H1 (cell line): ENCODE measurements at regions not wholly inside any gene's neighbourhood (a gene's known extent, or its start where the extent isn't known, plus 50 kb on each side); places are given as distances from the start of the nearest gene placed in this dataset.

ENCODE experiments used
- CTCF ChIA-PET: fragments of 300-600 bp; sonication (Branson Sonifier 250); formaldehyde crosslinking; loops from one replicate; lab custom pipeline; 2021; ENCODE audit not compliant: partially characterized antibody; lab: Charles Lee
- POLR2A ChIA-PET: fragments of 300-600 bp; sonication (Branson Sonifier 250); formaldehyde crosslinking; loops from one replicate; lab custom pipeline; 2021; ENCODE audit warnings: inconsistent platforms; ENCODE audit not compliant: partially characterized antibody; lab: Charles Lee
- DNase-seq, 2 experiments: peaks; one replicate each; pipeline versions ENCODE4 v3.0.0 to v3.0.0-alpha.2; 2010 to 2022; ENCODE audit warnings: low spot score in 2 of 2, low read depth in 1 of 2, mixed read lengths in 1 of 2
- FAIRE-seq: peaks from 2 replicates; lab custom pipeline; 2011; peaks lifted over from hg19 to GRCh38; lab: Jason Lieb, UNC
- H2AFZ ChIP-seq: 2 replicates; pipeline ENCODE4 v1.8.1; 2012; ENCODE audit warnings: low read length, inconsistent platforms
- H2AK5ac ChIP-seq: 2 replicates; pipeline ENCODE4 v1.6.1; 2013; ENCODE audit warnings: low read depth, low read length
- H2BK120ac ChIP-seq: replicated peaks from 2 replicates; pipeline ENCODE3; 2013; ENCODE audit warnings: low read depth, low read length, inconsistent platforms
- H2BK12ac ChIP-seq: 2 replicates; pipeline ENCODE4 v1.6.1; 2013; ENCODE audit warnings: low read depth, low read length
- H2BK15ac ChIP-seq: 2 replicates; pipeline ENCODE4 v1.6.1; 2013; ENCODE audit warnings: low read length
- H2BK20ac ChIP-seq: 2 replicates; pipeline ENCODE4 v1.6.1; 2013; ENCODE audit warnings: low read length
- H2BK5ac ChIP-seq: 2 replicates; pipeline ENCODE4 v1.6.1; 2013; ENCODE audit warnings: low read depth, low read length
- H3K14ac ChIP-seq: 2 replicates; pipeline ENCODE4 v1.6.1; 2013; ENCODE audit warnings: inconsistent platforms; ENCODE audit not compliant: insufficient read length
- H3K18ac ChIP-seq: 2 replicates; pipeline ENCODE4 v1.6.1; 2013; ENCODE audit warnings: low read length; ENCODE audit errors: extremely low read depth
- H3K23ac ChIP-seq: 2 replicates; pipeline ENCODE4 v1.6.1; 2013; ENCODE audit warnings: inconsistent platforms; ENCODE audit not compliant: insufficient read length
- H3K23me2 ChIP-seq: 2 replicates; pipeline ENCODE4 v1.6.1; 2013; ENCODE audit warnings: low read depth, low read length
- H3K27ac ChIP-seq: 2 replicates; pipeline ENCODE4 v1.6.1; 2011; ENCODE audit warnings: low read depth, low read length, inconsistent platforms
- H3K27me3 ChIP-seq, 4 experiments: replicated peaks in 1 of 4; 1 replicate in 1 of 4; 2 replicates in 3 of 4; pipeline versions ENCODE4 v1.6.1 to v1.8.1; 2011 to 2013; ENCODE audit warnings: low read length in 3 of 4, mild to moderate bottlenecking in 3 of 4, inconsistent platforms in 2 of 4, mixed read lengths in 2 of 4, moderate library complexity in 1 of 4; ENCODE audit not compliant: control insufficient read depth in 3 of 4, insufficient read depth in 3 of 4; ENCODE audit errors: extremely low read depth in 1 of 4
- H3K36me3 ChIP-seq, 4 experiments: 2 replicates each; pipeline versions ENCODE4 v1.6.1 to v1.8.1; 2011 to 2013; ENCODE audit warnings: mild to moderate bottlenecking in 4 of 4, low read length in 3 of 4, moderate library complexity in 2 of 4, control low read depth in 1 of 4, inconsistent platforms in 1 of 4; ENCODE audit not compliant: insufficient read depth in 4 of 4, control insufficient read depth in 2 of 4
- H3K4ac ChIP-seq: replicated peaks from 2 replicates; pipeline ENCODE3; 2013; ENCODE audit warnings: low read length, low read depth, mixed read lengths, inconsistent platforms; ENCODE audit not compliant: insufficient read length
- H3K4me1 ChIP-seq, 4 experiments: replicated peaks in 1 of 4; 1 replicate in 1 of 4; 2 replicates in 3 of 4; pipeline versions ENCODE4 v1.6.1 to v1.8.1; 2011 to 2013; ENCODE audit warnings: low read length in 3 of 4, inconsistent platforms in 2 of 4, mixed read lengths in 1 of 4; ENCODE audit not compliant: insufficient read depth in 4 of 4, control insufficient read depth in 3 of 4
- H3K4me2 ChIP-seq, 2 experiments: 2 replicates each; pipeline versions ENCODE4 v1.6.1 to v1.8.1; 2011 to 2013; ENCODE audit warnings: low read depth in 2 of 2, low read length in 2 of 2, control low read depth in 1 of 2, inconsistent platforms in 1 of 2, mild to moderate bottlenecking in 1 of 2; ENCODE audit not compliant: insufficient read depth in 1 of 2
- H3K4me3 ChIP-seq, 4 experiments: fragments of 200-600, 300-600 bp in 1 of 4; sonication (generic), shearing (Covaris generic), sonication (Bioruptor Twin) in 1 of 4; 2 replicates each; pipeline versions ENCODE4 v1.5.1 to v1.8.1; 2011 to 2016; ENCODE audit warnings: low read length in 4 of 4, low read depth in 3 of 4, control low read depth in 2 of 4, inconsistent platforms in 2 of 4, mild to moderate bottlenecking in 2 of 4, mixed read lengths in 1 of 4, moderate library complexity in 1 of 4; ENCODE audit not compliant: insufficient read depth in 2 of 4; ENCODE audit errors: extremely low read depth in 1 of 4
- H3K56ac ChIP-seq: replicated peaks from 2 replicates; pipeline ENCODE3; 2013; ENCODE audit warnings: low read depth, mild to moderate bottlenecking, mixed read lengths, low read length, inconsistent platforms; ENCODE audit not compliant: insufficient read length
- H3K79me1 ChIP-seq: 2 replicates; pipeline ENCODE4 v1.6.1; 2013; ENCODE audit warnings: low read depth, low read length, control low read depth
- H3K79me2 ChIP-seq, 2 experiments: 2 replicates each; pipeline versions ENCODE4 v1.6.1 to v1.8.1; 2012 to 2013; ENCODE audit warnings: low read length in 2 of 2, mild to moderate bottlenecking in 2 of 2, inconsistent platforms in 1 of 2; ENCODE audit not compliant: insufficient read depth in 2 of 2, control insufficient read depth in 1 of 2
- H3K9ac ChIP-seq, 4 experiments: replicated peaks in 1 of 4; 1 replicate in 1 of 4; 2 replicates in 3 of 4; pipeline versions ENCODE4 v1.6.1 to v1.8.1; 2011 to 2013; ENCODE audit warnings: low read depth in 3 of 4, low read length in 3 of 4, control low read depth in 2 of 4, mild to moderate bottlenecking in 2 of 4, moderate library complexity in 2 of 4, inconsistent platforms in 1 of 4; ENCODE audit errors: extremely low read depth in 1 of 4
- H3K9me3 ChIP-seq, 2 experiments: 2 replicates each; pipeline versions ENCODE4 v1.6.1 to v1.8.1; 2012 to 2013; ENCODE audit warnings: mild to moderate bottlenecking in 2 of 2, moderate library complexity in 2 of 2, control low read depth in 1 of 2, inconsistent platforms in 1 of 2, low read depth in 1 of 2, low read length in 1 of 2, mixed read lengths in 1 of 2; ENCODE audit not compliant: insufficient read depth in 2 of 2
- H4K20me1 ChIP-seq, 2 experiments: replicated peaks in 1 of 2; 2 replicates each; pipeline versions ENCODE3 to v1.8.1; 2011 to 2013; ENCODE audit warnings: inconsistent platforms in 2 of 2, low read length in 2 of 2, mild to moderate bottlenecking in 1 of 2; ENCODE audit not compliant: insufficient read depth in 2 of 2, control insufficient read depth in 1 of 2
- H4K5ac ChIP-seq: 2 replicates; pipeline ENCODE4 v1.6.1; 2013; ENCODE audit warnings: low read length, low read depth, mixed read lengths, inconsistent platforms; ENCODE audit not compliant: insufficient read length
- H4K8ac ChIP-seq: 2 replicates; pipeline ENCODE4 v1.8.0; 2013; ENCODE audit warnings: mild to moderate bottlenecking, moderate library complexity, low read length, inconsistent platforms; ENCODE audit not compliant: insufficient read depth; ENCODE audit errors: extremely low read depth
- H4K91ac ChIP-seq: replicated peaks from 2 replicates; pipeline ENCODE3; 2013; ENCODE audit warnings: low read length, mixed read lengths, inconsistent platforms; ENCODE audit not compliant: insufficient read length
- ATF2 ChIP-seq: IDR thresholded peaks from 2 replicates; pipeline ENCODE4 v1.6.1; 2012; ENCODE audit warnings: low read length, inconsistent platforms
- CHD2 ChIP-seq: IDR thresholded peaks from 2 replicates; pipeline ENCODE4 v1.6.1; 2012; ENCODE audit warnings: low read length, improper control_type of control experiment
- HDAC2 ChIP-seq, 2 experiments: fragments of 300-600 bp in 1 of 2; sonication (generic) in 1 of 2; IDR thresholded peaks; 2 replicates each; pipeline ENCODE4 v1.6.1; 2011 to 2012; ENCODE audit warnings: low read depth in 2 of 2, low read length in 2 of 2, mild to moderate bottlenecking in 2 of 2, moderate library complexity in 2 of 2, borderline replicate concordance in 1 of 2, inconsistent platforms in 1 of 2
- JUND ChIP-seq: IDR thresholded peaks from 2 replicates; pipeline ENCODE4 v1.6.1; 2011; ENCODE audit warnings: mild to moderate bottlenecking, improper control_type of control experiment, low read length
- KDM4A ChIP-seq: IDR thresholded peaks from one replicate; pipeline ENCODE4 v1.7.1; 2012; ENCODE audit warnings: low read depth, mild to moderate bottlenecking, moderate library complexity, low read length, inconsistent platforms; ENCODE audit not compliant: severe bottlenecking
- NRF1 ChIP-seq: IDR thresholded peaks from 2 replicates; pipeline ENCODE4 v1.6.1; 2011; ENCODE audit warnings: mild to moderate bottlenecking, low read depth, low read length, improper control_type of control experiment
- POLR2AphosphoS5 ChIP-seq: IDR thresholded peaks from 2 replicates; pipeline ENCODE4 v1.6.1; 2011; ENCODE audit warnings: low read depth, low read length
- RFX5 ChIP-seq: IDR thresholded peaks from 2 replicates; pipeline ENCODE4 v1.6.1; 2011; ENCODE audit warnings: low read depth, low read length, improper control_type of control experiment, borderline replicate concordance
- RNF2 ChIP-seq: fragments of 200-900, 300-1000 bp; sonication (generic); IDR thresholded peaks from 2 replicates; pipeline ENCODE4 v1.7.1; 2016; ENCODE audit warnings: borderline replicate concordance, low read depth, mild to moderate bottlenecking, antibody characterized with exemption, low read length; ENCODE audit not compliant: poor library complexity, severe bottlenecking; ENCODE audit errors: missing control alignments
- SP1 ChIP-seq: IDR thresholded peaks from 2 replicates; pipeline ENCODE4 v1.6.1; 2011; ENCODE audit warnings: low read depth, low read length
- SP2 ChIP-seq: IDR thresholded peaks from 2 replicates; pipeline ENCODE4 v1.6.1; 2012; ENCODE audit warnings: mild to moderate bottlenecking, low read length, inconsistent platforms
- SUZ12 ChIP-seq: fragments of 200-600 bp; sonication (generic); IDR thresholded peaks from 2 replicates; pipeline ENCODE4 v1.6.1; 2012; ENCODE audit warnings: mild to moderate bottlenecking, inconsistent platforms, low read length, moderate library complexity, mixed read lengths
- YY1 ChIP-seq: IDR thresholded peaks from 2 replicates; pipeline ENCODE4 v1.6.1; 2011; ENCODE audit warnings: low read depth, mild to moderate bottlenecking, low read length
- WGBS, 2 experiments: shearing (Covaris generic) in 1 of 2; methylation state at CpG; one replicate each; pipeline versions ENCODE4 v1.1.6 to v1.1.7; 2013 to 2015; ENCODE audit warnings: low lambda C conversion rate in 2 of 2, mixed read lengths in 2 of 2, inconsistent platforms in 1 of 2, low coverage in 1 of 2, missing lambda C conversion rate in 1 of 2; ENCODE audit not compliant: insufficient replicate concordance in 2 of 2, insufficient coverage in 1 of 2, insufficient read length in 1 of 2; ENCODE audit errors: extremely low coverage in 1 of 2, missing lambda C conversion rate in 1 of 2; 5-methylcytosine and 5-hydroxymethylcytosine counted together

GRCh38 chr15:37595426-37595970 is 338.9 kb upstream of the TMCO5A start:
- 84% methylated on average over 4 of the region's 4 CpGs; no CpG with 5 or more reads in 1 of the 2 experiments for WGBS, 2 experiments
- H3K4me1 ChIP-seq = no peaks in the 10 kb centered on the region
- TF ChIP-seq SUZ12 (no peak), HDAC2 (IDR thresholded peaks at IDR 0.05; ENCODE audit: borderline replicate concordance in 1 of 2, low read depth in 2 of 2, low read length in 2 of 2) (no peak), KDM4A (no peak), RFX5 (no peak), YY1 (no peak), CHD2 (no peak), JUND (no peak), SP1 (no peak), POLR2AphosphoS5 (no peak), SP2 (no peak), RNF2 (no peak), ATF2 (no peak), NRF1 (no peak)

More at GRCh38 chr15:37595426-37595970, 338.9 kb upstream of the TMCO5A start:
- Histone ChIP-seq H4K5ac (no peak overlapping the region), H2AK5ac (no peak overlapping the region), H2AFZ (no peak overlapping the region), H3K27me3 (no peaks in the 10 kb centered on the region), H3K56ac (no peak overlapping the region), H4K8ac (no peak overlapping the region), H3K23ac (no peak overlapping the region), H3K23me2 (no peaks in the 10 kb centered on the region; the same call in 1 of the 2 replicates), H3K27ac (no peak overlapping the region), H3K9ac (no peak overlapping the region), H3K4me2 (no peak overlapping the region), H2BK120ac (no peak overlapping the region), H3K79me2 (no peaks in the 10 kb centered on the region), H3K9me3 (no peaks in the 10 kb centered on the region), H2BK5ac (no peak overlapping the region), H3K4me3 (no peak overlapping the region), H4K20me1 (no peaks in the 10 kb centered on the region), H3K18ac (no peak overlapping the region), H3K36me3 (no peaks in the 10 kb centered on the region), H3K14ac (no peak overlapping the region), H2BK12ac (no peak overlapping the region), H2BK15ac (no peak overlapping the region), H3K4ac (no peak overlapping the region), H4K91ac (no peak overlapping the region), H2BK20ac (no peak overlapping the region), H3K79me1 (no peaks in the 10 kb centered on the region)
- ChIA-PET POLR2A (no interaction called here), CTCF (no interaction called here)
- DNase-seq (no peak), FAIRE-seq (no peak)
